Nephron progenitor cell (in vitro differentiated cells): ENCODE measurements at regions not wholly inside any gene's neighbourhood (a gene's known extent, or its start where the extent isn't known, plus 50 kb on each side); places are given as distances from the start of the nearest gene placed in this dataset.

Experiments
- DNase-seq: peaks from one replicate; pipeline ENCODE4 v3.0.0; 2021
- H3K27ac Mint-ChIP-seq: 2 replicates; pipeline ENCODE4 v1.8.0; 2021; ENCODE audit warnings: mild to moderate bottlenecking, moderate library complexity, mixed read lengths
- H3K27me3 Mint-ChIP-seq: 2 replicates; pipeline ENCODE4 v1.8.0; 2021; ENCODE audit warnings: mild to moderate bottlenecking, low read depth, mixed read lengths; ENCODE audit not compliant: poor library complexity
- H3K36me3 Mint-ChIP-seq: 2 replicates; pipeline ENCODE4 v1.8.0; 2021; ENCODE audit warnings: low read depth, mixed read lengths
- H3K4me1 Mint-ChIP-seq: 2 replicates; pipeline ENCODE4 v1.8.0; 2021; ENCODE audit warnings: mixed read lengths
- H3K4me3 Mint-ChIP-seq: 2 replicates; pipeline ENCODE4 v1.8.0; 2021; ENCODE audit warnings: mild to moderate bottlenecking, moderate library complexity, mixed read lengths
- H3K9me3 Mint-ChIP-seq: 2 replicates; pipeline ENCODE4 v1.8.0; 2021; ENCODE audit warnings: mild to moderate bottlenecking, moderate library complexity, mixed read lengths
- CTCF ChIP-seq: fragments of 200-600 bp; sonication (generic); IDR thresholded peaks from 2 replicates; pipeline ENCODE4 v1.5.0; 2021; ENCODE audit warnings: antibody characterized with exemption

- Mint-ChIP-seq H3K9me3 (no peaks in the 10 kb centered on the region), H3K27me3 (peaks cover 2% of the 10 kb centered on the region), H3K4me3 (no peak overlapping the region), H3K4me1 (peaks cover 41% of the 10 kb centered on the region), H3K36me3 (no peaks in the 10 kb centered on the region), H3K27ac (no peak overlapping the region)
- TF ChIP-seq CTCF = no peak
- no peak for DNase-seq
These were observed 94.9 kb upstream of the TMPO start for GRCh38 chr12:98420461-98420860.

- Mint-ChIP-seq H3K9me3 (no peaks in the 10 kb centered on the region), H3K27ac (no peak overlapping the region), H3K4me1 (peaks cover 41% of the 10 kb centered on the region), H3K27me3 (peaks cover 2% of the 10 kb centered on the region), H3K36me3 (no peaks in the 10 kb centered on the region), H3K4me3 (no peak overlapping the region)
- TF ChIP-seq CTCF = no peak
- no peak for DNase-seq
These were observed 94.1 kb upstream of the TMPO start for GRCh38 chr12:98421316-98421715.

- H3K9me3 Mint-ChIP-seq = no peaks in the 10 kb centered on the region
- H3K36me3 Mint-ChIP-seq = no peaks in the 10 kb centered on the region
- H3K4me1 Mint-ChIP-seq = peaks cover 40% of the 10 kb centered on the region
- H3K27ac Mint-ChIP-seq = no peak overlapping the region
- H3K4me3 Mint-ChIP-seq = no peak overlapping the region
- peaks cover under 1% of the 10 kb centered on the region for H3K27me3 Mint-ChIP-seq
- no peak for DNase-seq
- TF ChIP-seq CTCF = no peak
These were observed 93.0 kb upstream of the TMPO start for GRCh38 chr12:98422359-98422758.

GRCh38 chr12:98422812-98423211, 92.6 kb upstream of the TMPO start:
- H3K4me3 Mint-ChIP-seq = no peak overlapping the region
- peak; percentile 24 for TF ChIP-seq CTCF
- no peaks in the 10 kb centered on the region for H3K27me3 Mint-ChIP-seq
- peaks cover 35% of the 10 kb centered on the region for H3K4me1 Mint-ChIP-seq
- DNase-seq = peak; percentile 22
- no peak overlapping the region for H3K27ac Mint-ChIP-seq
- H3K9me3 Mint-ChIP-seq = no peaks in the 10 kb centered on the region
- H3K36me3 Mint-ChIP-seq = no peaks in the 10 kb centered on the region

GRCh38 chr12:98423963-98424362, 91.4 kb upstream of the TMPO start:
- TF ChIP-seq CTCF = no peak
- Mint-ChIP-seq H3K36me3 (no peaks in the 10 kb centered on the region), H3K9me3 (no peaks in the 10 kb centered on the region), H3K4me1 (peaks cover 24% of the 10 kb centered on the region), H3K4me3 (no peak overlapping the region), H3K27ac (no peak overlapping the region), H3K27me3 (no peaks in the 10 kb centered on the region)
- no peak for DNase-seq

- peak; percentile 60 for TF ChIP-seq CTCF
- H3K4me1 Mint-ChIP-seq = peaks cover 15% of the 10 kb centered on the region
- H3K36me3 Mint-ChIP-seq = no peaks in the 10 kb centered on the region
- no peak overlapping the region for H3K27ac Mint-ChIP-seq
- H3K27me3 Mint-ChIP-seq = no peaks in the 10 kb centered on the region
- DNase-seq = peak; percentile 65
- no peak overlapping the region for H3K4me3 Mint-ChIP-seq
- H3K9me3 Mint-ChIP-seq = no peaks in the 10 kb centered on the region
These were observed 90.5 kb upstream of the TMPO start for GRCh38 chr12:98424726-98425401.
